ENCODE measurements at regions not wholly inside any gene's neighbourhood (a gene's known extent, or its start where the extent isn't known, plus 50 kb on each side); places are given as distances from the start of the nearest gene placed in this dataset.

DNA sequence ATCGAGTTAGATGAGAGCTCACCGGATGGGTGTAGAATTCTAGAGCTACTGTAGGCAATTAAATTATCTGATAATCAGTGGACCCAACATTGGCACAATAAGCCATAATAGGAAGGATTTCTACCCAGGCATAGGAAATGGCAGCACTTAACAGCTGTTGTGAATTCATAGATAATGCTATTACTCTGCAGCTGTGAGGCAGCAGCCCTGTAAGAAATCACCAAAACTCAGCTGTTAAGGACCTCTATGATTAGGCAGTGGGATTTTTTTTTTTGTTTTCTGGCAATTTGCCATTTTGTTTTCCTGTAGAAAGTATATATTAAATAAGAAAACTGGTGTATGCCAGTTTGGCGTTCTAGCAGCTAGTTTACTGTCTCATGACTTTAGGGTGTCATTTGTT is 609.1 kb upstream of the SLC35B3 start:
- H3K23ac ChIP-seq (ENCODE audit: insufficient read length, low read depth, low read length), result no peak overlapping the region
- H2BK15ac ChIP-seq (ENCODE audit: low read depth, low read length), result no peak overlapping the region
- H3K18ac ChIP-seq (ENCODE audit: insufficient read length, low read depth, low read length), result no peak overlapping the region
- TF ChIP-seq, protein P1, sequence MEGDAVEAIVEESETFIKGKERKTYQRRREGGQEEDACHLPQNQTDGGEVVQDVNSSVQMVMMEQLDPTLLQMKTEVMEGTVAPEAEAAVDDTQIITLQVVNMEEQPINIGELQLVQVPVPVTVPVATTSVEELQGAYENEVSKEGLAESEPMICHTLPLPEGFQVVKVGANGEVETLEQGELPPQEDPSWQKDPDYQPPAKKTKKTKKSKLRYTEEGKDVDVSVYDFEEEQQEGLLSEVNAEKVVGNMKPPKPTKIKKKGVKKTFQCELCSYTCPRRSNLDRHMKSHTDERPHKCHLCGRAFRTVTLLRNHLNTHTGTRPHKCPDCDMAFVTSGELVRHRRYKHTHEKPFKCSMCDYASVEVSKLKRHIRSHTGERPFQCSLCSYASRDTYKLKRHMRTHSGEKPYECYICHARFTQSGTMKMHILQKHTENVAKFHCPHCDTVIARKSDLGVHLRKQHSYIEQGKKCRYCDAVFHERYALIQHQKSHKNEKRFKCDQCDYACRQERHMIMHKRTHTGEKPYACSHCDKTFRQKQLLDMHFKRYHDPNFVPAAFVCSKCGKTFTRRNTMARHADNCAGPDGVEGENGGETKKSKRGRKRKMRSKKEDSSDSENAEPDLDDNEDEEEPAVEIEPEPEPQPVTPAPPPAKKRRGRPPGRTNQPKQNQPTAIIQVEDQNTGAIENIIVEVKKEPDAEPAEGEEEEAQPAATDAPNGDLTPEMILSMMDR (conservative IDR thresholded peaks at IDR 0.05), result no peak
- no peak overlapping the region for H3K4me2 ChIP-seq (ENCODE audit: insufficient read depth, insufficient read length, low read length)
- no peak overlapping the region for H3K14ac ChIP-seq (ENCODE audit: insufficient read depth, low read length)
- Mint-ChIP-seq H3K9me3 (peaks cover 12 to 16% of the 10 kb centered on the region in 2 experiments; a peak in 4 of 5 replicates), H3K4me1 (no peaks in the 10 kb centered on the region), H3K36me3 (ENCODE audit: insufficient read depth in 1 of 3, low read depth in 3 of 3) (peaks cover 0 to 7% (median 0%) of the 10 kb centered on the region in 3 experiments; a peak in 3 of 7 replicates), H3K4me3 (no peak overlapping the region), H3K27ac (no peak overlapping the region), H3K27me3 (ENCODE audit: low read depth) (no peaks in the 10 kb centered on the region)
- H3K56ac ChIP-seq (ENCODE audit: insufficient read length, low read depth, low read length), result no peak overlapping the region
- no peaks in the 10 kb centered on the region for H3K27me3 ChIP-seq (ENCODE audit: insufficient read depth, low read length)
- no peaks in the 10 kb centered on the region for H3K9me3 ChIP-seq (ENCODE audit: control insufficient read depth, low read depth, low read length)
- H4K91ac ChIP-seq (ENCODE audit: insufficient read length, low read depth, low read length), result no peak overlapping the region
- H4K5ac ChIP-seq (ENCODE audit: insufficient read length, low read depth, low read length), result no peak overlapping the region
- H3K4ac ChIP-seq (ENCODE audit: low read depth, low read length), result no peak overlapping the region
- H3K79me2 ChIP-seq (ENCODE audit: insufficient read depth, low read length), result no peaks in the 10 kb centered on the region
- WGBS (ENCODE audit: extremely low coverage, insufficient read length, low lambda C conversion rate), result no CpG with 5 or more reads among the region's 3 CpGs
- no peak overlapping the region for H2BK12ac ChIP-seq (ENCODE audit: insufficient read length, low read depth, low read length)
- H2BK5ac ChIP-seq (ENCODE audit: insufficient read length, low read length), result no peak overlapping the region
- H2BK20ac ChIP-seq (ENCODE audit: low read depth, low read length, poor library complexity, severe bottlenecking), result no peak overlapping the region
- no peaks in the 10 kb centered on the region for H3K4me1 ChIP-seq (ENCODE audit: insufficient read depth, low read length)
- H3K27ac ChIP-seq (ENCODE audit: insufficient read length, low read depth, low read length), result no peak overlapping the region
- H3K79me1 ChIP-seq (ENCODE audit: insufficient read depth, low read depth, low read length, poor library complexity, severe bottlenecking), result no peaks in the 10 kb centered on the region
- no peak overlapping the region for H2AK5ac ChIP-seq (ENCODE audit: insufficient read length, low read length)
- H3K23me2 ChIP-seq (ENCODE audit: insufficient read length, low read depth, low read length, poor library complexity, severe bottlenecking), result no peaks in the 10 kb centered on the region
- H2BK120ac ChIP-seq (ENCODE audit: low read depth, low read length, poor library complexity, severe bottlenecking), result no peak overlapping the region
- DNase-seq, result no peak
- no peak overlapping the region for H4K8ac ChIP-seq (replicated peaks; ENCODE audit: insufficient read length, low read depth, low read length)
- no peak overlapping the region for H3K9ac ChIP-seq (ENCODE audit: extremely low read depth, insufficient read length, low read length)
- no peak overlapping the region for H3T11ph ChIP-seq (ENCODE audit: low read length)
- no peak overlapping the region for H2AFZ ChIP-seq (ENCODE audit: low read length)
- no peaks in the 10 kb centered on the region for H4K20me1 ChIP-seq (ENCODE audit: control insufficient read depth, insufficient read depth, insufficient read length)

All from H9 (cell line).